PC-9 (cell line): ENCODE measurements at regions not wholly inside any gene's neighbourhood (a gene's known extent, or its start where the extent isn't known, plus 50 kb on each side); places are given as distances from the start of the nearest gene placed in this dataset.

ENCODE experiments used
- CTCF ChIP-seq: fragments of 200-600 bp; sonication (generic); conservative IDR thresholded peaks from 2 replicates; pipeline ENCODE4 v1.6.1; 2017; ENCODE audit warnings: mixed run types, antibody characterized with exemption, mild to moderate bottlenecking, moderate library complexity
- EZH2 ChIP-seq: fragments of 200-600 bp; sonication (generic); IDR thresholded peaks from 2 replicates; pipeline ENCODE4 v1.8.0; 2017; ENCODE audit warnings: antibody characterized with exemption, low read depth

GRCh38 chr4:122992057-122992456 is 69.7 kb upstream of the NUDT6 start:
- TF ChIP-seq CTCF (no peak), EZH2 (no peak)
